HL-60 (cell line): ENCODE measurements at regions not wholly inside any gene's neighbourhood (a gene's known extent, or its start where the extent isn't known, plus 50 kb on each side); places are given as distances from the start of the nearest gene placed in this dataset.

Source experiments
- DNase-seq, 2 experiments: peaks; one replicate each; pipeline ENCODE4 v3.0.0-alpha.2; 2010 to 2020; ENCODE audit warnings: low read depth in 1 of 2, low spot score in 1 of 2
- H3K27ac ChIP-seq: fragments of 250-450 bp; sonication (Bioruptor Pico); replicated peaks from 2 replicates; pipeline ENCODE4 v1.5.1; 2020; ENCODE audit warnings: mild to moderate bottlenecking, moderate library complexity
- H3K27me3 ChIP-seq: fragments of 250-450 bp; sonication (Bioruptor Pico); 2 replicates; pipeline ENCODE4 v1.5.1; 2021; ENCODE audit warnings: mild to moderate bottlenecking, moderate library complexity; ENCODE audit not compliant: insufficient read depth, poor library complexity, severe bottlenecking
- H3K4me3 ChIP-seq: replicated peaks from 2 replicates; pipeline ENCODE4 v1.5.1; 2011; ENCODE audit warnings: mild to moderate bottlenecking, control low read depth, low read length; ENCODE audit not compliant: insufficient read depth
- CTCF ChIP-seq: IDR thresholded peaks from one replicate; pipeline ENCODE4 v1.5.1; 2011; ENCODE audit warnings: low read length, control low read depth, inconsistent platforms; ENCODE audit not compliant: insufficient read depth
- GABPA ChIP-seq: IDR thresholded peaks from 2 replicates; pipeline ENCODE4 v1.6.1; 2012; ENCODE audit warnings: low read depth
- POLR2AphosphoS5 ChIP-seq: IDR thresholded peaks from 2 replicates; pipeline ENCODE4 v1.6.1; 2012; ENCODE audit warnings: low read depth
- SPI1 ChIP-seq: IDR thresholded peaks from 2 replicates; pipeline ENCODE4 v1.6.1; 2012; ENCODE audit warnings: low read depth, mild to moderate bottlenecking, borderline replicate concordance
- TF ChIP-seq, protein P1 (sequence below): IDR thresholded peaks from 2 replicates; pipeline ENCODE4 v1.6.1; 2012; ENCODE audit warnings: low read depth; ENCODE audit not compliant: insufficient replicate concordance

DNA sequence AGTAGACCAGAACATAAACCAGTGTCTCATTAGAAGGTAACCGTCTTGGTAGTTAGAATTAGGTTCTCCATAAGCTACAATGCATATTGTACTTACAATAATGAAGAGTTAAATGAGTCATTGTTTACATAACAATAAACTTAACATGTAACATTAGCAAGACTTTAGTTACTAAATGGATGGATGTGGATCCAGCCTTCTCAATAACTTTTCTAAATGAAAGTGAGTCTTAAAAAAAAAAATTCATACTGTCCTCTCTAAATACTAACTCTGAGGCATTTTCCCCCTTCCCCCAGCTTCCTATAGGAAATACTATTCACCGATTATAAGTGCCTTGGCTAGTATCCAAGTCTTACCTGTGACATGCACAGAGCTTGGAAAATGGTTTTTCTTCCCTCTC lies 155.3 kb downstream of the CYB561 start:
- Histone ChIP-seq H3K27ac (no peak overlapping the region), H3K4me3 (no peak overlapping the region), H3K27me3 (no peaks in the 10 kb centered on the region)
- no peak for DNase-seq
- TF ChIP-seq CTCF (no peak), GABPA (no peak), SPI1 (no peak), POLR2AphosphoS5 (no peak)
- TF ChIP-seq, protein P1, sequence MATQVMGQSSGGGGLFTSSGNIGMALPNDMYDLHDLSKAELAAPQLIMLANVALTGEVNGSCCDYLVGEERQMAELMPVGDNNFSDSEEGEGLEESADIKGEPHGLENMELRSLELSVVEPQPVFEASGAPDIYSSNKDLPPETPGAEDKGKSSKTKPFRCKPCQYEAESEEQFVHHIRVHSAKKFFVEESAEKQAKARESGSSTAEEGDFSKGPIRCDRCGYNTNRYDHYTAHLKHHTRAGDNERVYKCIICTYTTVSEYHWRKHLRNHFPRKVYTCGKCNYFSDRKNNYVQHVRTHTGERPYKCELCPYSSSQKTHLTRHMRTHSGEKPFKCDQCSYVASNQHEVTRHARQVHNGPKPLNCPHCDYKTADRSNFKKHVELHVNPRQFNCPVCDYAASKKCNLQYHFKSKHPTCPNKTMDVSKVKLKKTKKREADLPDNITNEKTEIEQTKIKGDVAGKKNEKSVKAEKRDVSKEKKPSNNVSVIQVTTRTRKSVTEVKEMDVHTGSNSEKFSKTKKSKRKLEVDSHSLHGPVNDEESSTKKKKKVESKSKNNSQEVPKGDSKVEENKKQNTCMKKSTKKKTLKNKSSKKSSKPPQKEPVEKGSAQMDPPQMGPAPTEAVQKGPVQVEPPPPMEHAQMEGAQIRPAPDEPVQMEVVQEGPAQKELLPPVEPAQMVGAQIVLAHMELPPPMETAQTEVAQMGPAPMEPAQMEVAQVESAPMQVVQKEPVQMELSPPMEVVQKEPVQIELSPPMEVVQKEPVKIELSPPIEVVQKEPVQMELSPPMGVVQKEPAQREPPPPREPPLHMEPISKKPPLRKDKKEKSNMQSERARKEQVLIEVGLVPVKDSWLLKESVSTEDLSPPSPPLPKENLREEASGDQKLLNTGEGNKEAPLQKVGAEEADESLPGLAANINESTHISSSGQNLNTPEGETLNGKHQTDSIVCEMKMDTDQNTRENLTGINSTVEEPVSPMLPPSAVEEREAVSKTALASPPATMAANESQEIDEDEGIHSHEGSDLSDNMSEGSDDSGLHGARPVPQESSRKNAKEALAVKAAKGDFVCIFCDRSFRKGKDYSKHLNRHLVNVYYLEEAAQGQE = no peak

- Histone ChIP-seq H3K4me3 (no peak overlapping the region), H3K27me3 (no peaks in the 10 kb centered on the region), H3K27ac (no peak overlapping the region)
- TF ChIP-seq, protein P1 = no peak
- no peak for TF ChIP-seq CTCF
- TF ChIP-seq SPI1 = no peak
- TF ChIP-seq POLR2AphosphoS5 = no peak
- TF ChIP-seq GABPA = no peak
- DNase-seq = no peak
Measured at GRCh38 chr17:63291258-63291657, 154.8 kb downstream of the CYB561 start.

GRCh38 chr17:63292421-63292820 lies 153.7 kb downstream of the CYB561 start:
- H3K27ac ChIP-seq = no peak overlapping the region
- no peaks in the 10 kb centered on the region for H3K27me3 ChIP-seq
- no peak overlapping the region for H3K4me3 ChIP-seq
- DNase-seq = no peak
- TF ChIP-seq GABPA (no peak), SPI1 (no peak), CTCF (no peak), POLR2AphosphoS5 (no peak)
- TF ChIP-seq, protein P1 = no peak
